Gastrocnemius medialis (tissue), 4 donors: ENCODE measurements at regions not wholly inside any gene's neighbourhood (a gene's known extent, or its start where the extent isn't known, plus 50 kb on each side); places are given as distances from the start of the nearest gene placed in this dataset.

Source experiments
- CTCF ChIP-seq, 5 experiments: fragments of 450-650 bp in 3 of 5; fragments of 200-600 bp in 2 of 5; sonication (generic) in 2 of 5; IDR thresholded peaks in 4 of 5; conservative IDR thresholded peaks in 1 of 5; 1 replicate in 4 of 5; 2 replicates in 1 of 5; pipeline ENCODE4 v1.5.1; 2016 to 2019; ENCODE audit warnings: antibody characterized with exemption in 5 of 5, mild to moderate bottlenecking in 3 of 5, moderate library complexity in 3 of 5
- POLR2A ChIP-seq, 2 donors: fragments of 450-650 bp; IDR thresholded peaks; one replicate each; pipeline ENCODE4 v1.6.1; 2017; ENCODE audit warnings: antibody characterized with exemption in 2 of 2, mild to moderate bottlenecking in 2 of 2, moderate library complexity in 2 of 2

GRCh38 chr10:104589871-104590270 is 51.2 kb upstream of the SORCS3 start:
- TF ChIP-seq CTCF (IDR thresholded peaks at IDR 0.05 in 4 of 5, conservative IDR thresholded peaks at IDR 0.05 in 1 of 5) (no peak), POLR2A (IDR thresholded peaks at IDR 0.05) (no peak)
